WERI-Rb-1 (cell line): ENCODE measurements at regions not wholly inside any gene's neighbourhood (a gene's known extent, or its start where the extent isn't known, plus 50 kb on each side); places are given as distances from the start of the nearest gene placed in this dataset.
"Not testable (repeated sequence)": the region's sequence is repeated elsewhere in the genome, so short reads cannot be mapped to it uniquely, and the experiment has no call there.

Experiments used
- DNase-seq: peaks from one replicate; pipeline ENCODE4 v3.0.0-alpha.2; 2020
- H3K27ac ChIP-seq: fragments of 250-450 bp; sonication (Bioruptor Pico); 2 replicates; pipeline ENCODE4 v1.5.1; 2020; ENCODE audit warnings: mild to moderate bottlenecking, moderate library complexity
- H3K27me3 ChIP-seq: fragments of 250-450 bp; sonication (Bioruptor Pico); 2 replicates; pipeline ENCODE4 v1.5.1; 2021; ENCODE audit warnings: mild to moderate bottlenecking, low read depth, moderate library complexity; ENCODE audit not compliant: insufficient read depth, severe bottlenecking
- H3K36me3 ChIP-seq: fragments of 250-450 bp; sonication (Bioruptor Pico); 2 replicates; pipeline ENCODE4 v1.5.1; 2020; ENCODE audit warnings: mild to moderate bottlenecking, moderate library complexity
- H3K4me3 ChIP-seq: 2 replicates; pipeline ENCODE4 v1.5.1; 2011; ENCODE audit warnings: low read depth, mild to moderate bottlenecking, control low read depth, low read length
- H3K9me3 ChIP-seq: fragments of 250-450 bp; sonication (Bioruptor Pico); 2 replicates; pipeline ENCODE4 v1.5.1; 2021; ENCODE audit warnings: mild to moderate bottlenecking, moderate library complexity; ENCODE audit not compliant: severe bottlenecking
- TF ChIP-seq, protein P1 (sequence below): IDR thresholded peaks from 2 replicates; pipeline ENCODE4 v1.5.1; 2011; ENCODE audit warnings: low read depth, mild to moderate bottlenecking, control low read depth, inconsistent platforms, low read length

GRCh38 chr17:16870253-16871245 lies 101.4 kb downstream of the TNFRSF13B start:
- Histone ChIP-seq H3K27ac (no peak overlapping the region), H3K9me3 (no peaks in the 10 kb centered on the region), H3K4me3 (no peak overlapping the region), H3K36me3 (no peaks in the 10 kb centered on the region), H3K27me3 (no peaks in the 10 kb centered on the region)
- no peak for DNase-seq
- TF ChIP-seq, protein P1, sequence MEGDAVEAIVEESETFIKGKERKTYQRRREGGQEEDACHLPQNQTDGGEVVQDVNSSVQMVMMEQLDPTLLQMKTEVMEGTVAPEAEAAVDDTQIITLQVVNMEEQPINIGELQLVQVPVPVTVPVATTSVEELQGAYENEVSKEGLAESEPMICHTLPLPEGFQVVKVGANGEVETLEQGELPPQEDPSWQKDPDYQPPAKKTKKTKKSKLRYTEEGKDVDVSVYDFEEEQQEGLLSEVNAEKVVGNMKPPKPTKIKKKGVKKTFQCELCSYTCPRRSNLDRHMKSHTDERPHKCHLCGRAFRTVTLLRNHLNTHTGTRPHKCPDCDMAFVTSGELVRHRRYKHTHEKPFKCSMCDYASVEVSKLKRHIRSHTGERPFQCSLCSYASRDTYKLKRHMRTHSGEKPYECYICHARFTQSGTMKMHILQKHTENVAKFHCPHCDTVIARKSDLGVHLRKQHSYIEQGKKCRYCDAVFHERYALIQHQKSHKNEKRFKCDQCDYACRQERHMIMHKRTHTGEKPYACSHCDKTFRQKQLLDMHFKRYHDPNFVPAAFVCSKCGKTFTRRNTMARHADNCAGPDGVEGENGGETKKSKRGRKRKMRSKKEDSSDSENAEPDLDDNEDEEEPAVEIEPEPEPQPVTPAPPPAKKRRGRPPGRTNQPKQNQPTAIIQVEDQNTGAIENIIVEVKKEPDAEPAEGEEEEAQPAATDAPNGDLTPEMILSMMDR, result no peak

DNA sequence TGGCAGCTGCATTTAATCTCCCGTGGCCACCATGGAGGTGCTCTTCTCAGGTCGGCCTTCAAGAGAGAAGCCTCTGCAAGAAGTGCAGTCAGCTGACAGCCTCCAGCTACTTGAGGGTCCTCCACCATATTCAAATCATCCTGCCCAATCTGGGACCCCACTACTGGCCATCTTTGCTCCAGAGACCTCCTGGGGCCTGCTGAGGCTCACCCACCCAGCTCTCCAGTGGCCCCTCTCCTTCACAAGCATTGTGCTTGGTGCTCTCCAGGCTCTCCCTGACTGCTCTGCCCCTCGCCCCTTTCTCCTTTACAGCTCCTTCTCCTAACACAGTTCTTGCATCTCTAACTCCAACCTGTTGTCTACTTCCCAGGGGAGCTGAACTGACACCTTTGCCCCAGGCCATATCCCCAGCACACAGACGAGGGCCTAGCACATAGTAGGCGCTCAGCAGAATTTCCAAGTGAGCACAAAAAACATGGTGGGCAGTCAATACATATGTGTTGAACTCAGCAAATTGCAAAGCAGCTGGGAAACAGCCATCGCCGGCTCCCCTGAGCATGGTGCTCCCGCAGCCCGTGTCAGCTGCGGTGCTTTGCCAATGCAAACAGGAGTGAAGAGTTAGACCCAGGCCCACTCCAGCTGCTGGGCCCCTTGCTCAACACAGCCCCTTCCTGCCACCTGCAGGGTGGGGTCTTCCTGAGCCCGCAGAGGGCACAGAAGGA lies 102.2 kb downstream of the TNFRSF13B start:
- not testable (repeated sequence) for DNase-seq, H3K36me3 ChIP-seq, H3K9me3 ChIP-seq, H3K27me3 ChIP-seq, H3K4me3 ChIP-seq, H3K27ac ChIP-seq

DNA sequence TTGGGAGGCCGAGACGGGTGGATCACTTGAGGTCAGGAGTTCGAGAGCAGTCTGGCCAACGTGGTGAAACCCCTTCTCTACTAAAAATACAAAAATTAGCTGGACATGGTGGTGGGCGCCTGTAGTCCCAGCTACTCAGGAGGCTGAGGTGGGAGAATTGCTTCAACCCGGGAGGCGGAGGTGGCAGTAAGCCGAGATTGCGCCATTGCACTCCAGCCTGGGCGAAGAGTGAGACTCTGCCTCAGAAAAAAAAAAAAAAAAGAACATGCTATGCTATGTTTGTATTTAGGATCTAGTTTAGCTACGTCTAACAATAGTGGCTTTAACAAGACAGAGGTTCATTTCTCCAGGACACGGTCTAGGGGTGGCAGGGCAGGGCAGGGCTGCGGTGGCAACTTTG lies 103.3 kb downstream of the TNFRSF13B start:
- H3K9me3 ChIP-seq, H3K36me3 ChIP-seq, H3K27me3 ChIP-seq, H3K4me3 ChIP-seq, H3K27ac ChIP-seq, DNase-seq: not testable (repeated sequence)

DNA sequence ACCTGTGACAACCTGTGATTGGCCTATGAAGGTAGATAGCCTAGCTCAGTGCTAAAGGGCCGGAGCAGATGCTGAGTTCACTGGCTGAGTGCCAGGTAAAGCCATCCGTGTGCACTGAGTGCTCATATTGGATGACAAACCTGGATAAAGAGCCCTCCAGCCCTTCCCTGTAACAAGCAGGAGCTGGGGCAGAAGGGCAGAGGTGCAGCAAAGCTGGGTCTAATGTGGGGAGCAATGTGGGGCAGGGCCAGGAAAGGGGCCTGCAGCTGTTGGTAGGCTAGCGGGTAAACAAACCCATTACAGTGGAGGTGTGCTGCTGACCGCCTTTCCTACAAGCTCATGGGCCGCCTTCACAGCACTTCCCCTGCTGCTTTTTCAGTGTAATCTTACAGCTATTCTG lies 104.4 kb downstream of the TNFRSF13B start:
- not testable (repeated sequence) for H3K4me3 ChIP-seq, DNase-seq, H3K36me3 ChIP-seq, H3K27me3 ChIP-seq, H3K27ac ChIP-seq, H3K9me3 ChIP-seq

DNA sequence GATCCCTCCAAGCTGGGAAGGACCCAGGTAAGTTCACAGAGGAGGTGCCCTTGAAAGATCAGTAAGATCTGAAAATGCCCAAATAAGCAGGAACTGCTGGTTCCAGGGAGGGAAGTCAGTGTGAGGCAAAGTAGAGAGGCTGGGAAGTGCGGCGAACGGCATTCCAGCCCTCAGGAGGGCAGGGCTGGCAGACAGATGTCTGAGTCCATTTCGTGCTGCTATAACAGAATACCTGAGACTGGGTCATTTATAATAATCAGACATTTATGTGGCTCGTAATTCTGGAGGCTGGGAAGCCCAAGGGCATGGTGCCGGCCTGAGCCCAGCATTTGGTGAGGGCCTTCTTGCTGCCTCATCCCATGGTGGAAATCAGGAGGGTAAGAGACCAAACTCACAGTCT lies 105.1 kb downstream of the TNFRSF13B start:
- H3K36me3 ChIP-seq, DNase-seq, H3K27ac ChIP-seq: not testable (repeated sequence)

DNA sequence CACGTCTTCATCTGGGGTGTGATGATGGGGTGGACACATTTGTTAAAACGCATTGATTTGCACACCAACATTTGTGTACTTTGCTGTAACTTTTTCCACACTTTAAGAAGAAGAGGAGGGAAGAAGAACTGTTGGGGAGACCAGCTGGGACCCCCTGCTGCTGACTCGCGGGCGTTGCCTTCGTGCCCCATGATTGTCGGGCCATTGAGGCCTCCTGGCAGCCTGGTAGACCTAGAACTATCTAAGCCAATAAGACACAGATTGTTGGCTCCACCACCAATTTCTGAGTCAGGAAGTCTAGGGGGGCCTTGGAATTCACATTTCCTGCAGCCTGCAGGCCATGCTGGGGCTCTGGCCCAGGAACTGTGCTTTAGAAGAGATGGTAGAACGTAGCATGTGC lies 105.5 kb downstream of the TNFRSF13B start:
- Histone ChIP-seq H3K4me3 (no peak overlapping the region), H3K36me3 (no peaks in the 10 kb centered on the region), H3K9me3 (no peaks in the 10 kb centered on the region), H3K27ac (no peak overlapping the region), H3K27me3 (no peaks in the 10 kb centered on the region)
- no peak for DNase-seq
- TF ChIP-seq, protein P1, result no peak

More for the DNA sequence above, 105.1 kb downstream of the TNFRSF13B start:
- not testable (repeated sequence) for H3K4me3 ChIP-seq, H3K9me3 ChIP-seq, H3K27me3 ChIP-seq

- not testable (repeated sequence) for H3K4me3 ChIP-seq, H3K9me3 ChIP-seq, H3K36me3 ChIP-seq, H3K27ac ChIP-seq, H3K27me3 ChIP-seq, DNase-seq
Measured at GRCh38 chr17:16865704-16866103, 106.2 kb downstream of the TNFRSF13B start.

- not testable (repeated sequence) for H3K27me3 ChIP-seq, H3K27ac ChIP-seq, DNase-seq
Measured at GRCh38 chr17:16865077-16865613, 106.8 kb downstream of the TNFRSF13B start.

DNA sequence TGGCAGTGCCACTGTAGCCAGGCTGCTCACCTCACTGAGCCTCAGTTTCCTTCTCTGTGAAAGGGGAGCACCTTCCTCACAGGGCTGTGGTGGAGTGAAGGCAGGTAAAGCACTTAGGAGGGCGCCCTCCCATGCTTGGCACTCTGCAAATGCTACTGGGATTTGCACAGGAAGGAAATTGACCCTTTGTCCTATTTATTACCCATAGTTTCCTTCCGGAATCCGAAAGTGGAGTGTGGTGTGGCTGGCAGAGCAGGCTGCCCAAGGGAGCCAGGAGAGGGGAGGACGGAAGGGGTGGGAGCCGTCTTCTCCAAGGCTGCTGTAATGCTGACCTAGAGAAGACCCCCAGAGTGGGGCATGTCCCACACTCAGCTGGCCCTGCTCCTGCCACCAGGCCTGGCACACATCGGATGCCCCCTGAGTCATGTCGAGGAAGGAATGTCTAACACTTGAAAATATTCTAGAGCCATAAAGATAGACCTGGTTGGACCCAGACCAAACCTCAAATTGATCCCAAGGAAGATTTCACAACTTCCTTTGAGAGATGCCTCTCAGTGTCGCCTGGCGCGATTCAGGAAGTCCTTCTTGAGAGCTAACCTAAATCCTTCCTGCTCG lies 107.3 kb downstream of the TNFRSF13B start:
- not testable (repeated sequence) for H3K36me3 ChIP-seq, H3K9me3 ChIP-seq, H3K27ac ChIP-seq, H3K27me3 ChIP-seq, H3K4me3 ChIP-seq, DNase-seq

More at GRCh38 chr17:16865077-16865613, 106.8 kb downstream of the TNFRSF13B start:
- not testable (repeated sequence) for H3K9me3 ChIP-seq, H3K36me3 ChIP-seq, H3K4me3 ChIP-seq
